Stimulated activated CD4-positive, alpha-beta T cell treated with anti-CD3 and anti-CD28 coated beads, Interleukin-12 subunit alpha, Interleukin-12 subunit beta, amount 100 ng/mL, for 4 hours (primary cell): ENCODE measurements at regions not wholly inside any gene's neighbourhood (a gene's known extent, or its start where the extent isn't known, plus 50 kb on each side); places are given as distances from the start of the nearest gene placed in this dataset.

Experiments used
- DNase-seq: peaks from one replicate; pipeline ENCODE4 v3.0.0-alpha.2; 2020

DNA sequence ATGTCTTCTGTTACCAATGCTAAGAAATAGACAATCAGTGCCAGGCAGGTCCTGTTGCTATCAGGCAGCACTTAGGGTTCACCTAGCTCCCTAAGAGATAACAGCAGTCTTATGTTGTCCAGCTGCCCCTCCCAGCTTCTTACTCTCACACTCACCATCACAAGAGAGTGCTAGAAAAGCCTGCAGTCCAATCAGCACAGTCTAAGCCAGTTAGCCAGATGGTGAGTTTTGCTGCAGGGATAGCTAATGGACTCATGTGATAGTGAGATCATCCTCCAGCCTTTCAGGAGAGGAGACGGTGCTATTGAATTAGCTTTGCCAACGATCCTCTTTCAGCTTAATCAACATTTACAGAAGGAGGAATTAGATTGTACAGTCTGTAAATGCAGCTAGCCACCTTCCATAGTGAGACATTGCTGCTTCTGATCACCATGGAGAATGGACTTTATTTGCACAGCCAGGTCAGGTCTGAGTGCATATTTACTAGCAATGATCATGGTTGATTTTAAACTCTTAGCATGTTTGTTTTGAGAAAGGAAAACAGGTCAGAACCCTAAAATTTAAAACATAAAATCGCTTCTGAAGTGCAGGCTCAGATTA is 438.3 kb downstream of the CENPC start:
- no peak for DNase-seq

GRCh38 chr4:67104145-67104544 is 441.2 kb downstream of the CENPC start:
- no peak for DNase-seq

DNA sequence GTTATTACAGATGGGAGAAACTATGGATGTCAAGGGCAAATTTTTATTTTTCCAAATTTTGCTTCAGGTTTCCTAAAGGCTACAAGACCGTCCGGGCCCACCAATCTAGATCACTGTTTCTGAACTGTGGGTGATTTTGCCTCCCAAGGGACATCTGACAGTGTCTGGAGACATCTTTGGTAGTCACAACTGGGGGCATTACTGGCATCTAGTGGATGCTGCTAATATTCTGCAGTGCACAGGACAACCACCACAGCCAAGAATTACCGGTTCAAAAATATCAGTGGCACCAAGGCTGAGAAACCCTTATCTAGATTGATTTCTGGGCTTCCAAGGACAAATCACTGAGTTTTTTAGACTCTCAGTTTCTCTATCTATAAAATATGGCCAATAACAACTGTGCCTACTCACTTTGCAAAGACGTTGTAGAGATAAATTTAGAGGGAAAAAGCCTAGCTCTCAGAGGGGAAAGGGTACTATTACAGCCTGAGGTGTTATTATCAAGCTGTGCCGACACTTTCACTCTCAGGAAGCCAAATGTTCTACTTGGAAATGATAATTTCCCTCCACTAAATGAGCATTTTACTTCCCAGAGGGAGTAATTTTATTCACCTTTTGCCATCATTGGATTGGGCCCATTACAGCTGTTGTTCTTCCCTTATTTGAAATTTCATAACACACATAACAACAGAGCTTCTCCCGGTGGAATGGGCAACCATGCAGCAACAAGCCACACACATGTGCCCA is 442.1 kb downstream of the CENPC start:
- DNase-seq: no peak

DNA sequence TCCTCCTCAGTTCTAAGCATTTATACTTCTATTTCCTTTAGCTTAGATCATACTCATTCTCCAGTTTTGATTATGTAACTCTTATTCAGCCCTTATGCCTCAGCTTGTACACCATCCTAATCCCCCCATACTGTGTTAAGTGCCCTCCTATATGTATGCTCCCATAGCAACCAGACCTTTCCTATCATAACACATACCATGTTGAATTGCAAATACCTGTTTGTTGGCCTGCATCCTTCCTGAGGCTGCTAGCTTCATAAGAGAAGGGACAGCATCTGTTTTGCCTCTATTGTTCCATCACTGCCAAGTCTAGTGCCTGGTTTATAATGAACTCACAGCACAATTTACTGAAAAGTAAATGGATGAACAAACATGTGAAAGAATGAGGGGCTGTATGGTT is 443.7 kb downstream of the CENPC start:
- DNase-seq: no peak

GRCh38 chr4:67092351-67092750 is 453.0 kb downstream of the CENPC start:
- DNase-seq: no peak

GRCh38 chr4:67091673-67092072 is 453.6 kb downstream of the CENPC start:
- DNase-seq: no peak

GRCh38 chr4:67087897-67088296 is 457.4 kb downstream of the CENPC start:
- DNase-seq: peak; percentile 18

GRCh38 chr4:67084783-67085182 is 460.5 kb downstream of the CENPC start:
- DNase-seq: no peak

DNA sequence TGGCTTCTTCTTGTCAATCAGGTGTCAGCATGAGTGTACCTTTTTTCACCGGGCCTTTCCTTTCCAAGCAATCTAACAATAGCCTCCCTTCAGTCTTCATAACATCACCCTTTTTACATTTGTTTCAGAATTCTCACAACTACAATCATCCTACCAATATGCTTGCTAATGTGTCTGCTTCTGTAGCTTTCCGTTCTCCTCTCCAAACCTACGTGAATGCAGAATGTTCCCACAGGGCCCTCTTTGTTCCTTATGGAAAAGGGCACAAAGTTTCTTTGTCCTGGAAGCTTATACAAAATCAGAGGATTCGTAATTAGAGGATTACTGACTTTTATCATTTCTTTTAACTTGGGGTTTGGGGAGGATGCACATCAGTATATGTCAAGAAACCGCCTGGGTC is 461.8 kb downstream of the CENPC start:
- no peak for DNase-seq

DNA sequence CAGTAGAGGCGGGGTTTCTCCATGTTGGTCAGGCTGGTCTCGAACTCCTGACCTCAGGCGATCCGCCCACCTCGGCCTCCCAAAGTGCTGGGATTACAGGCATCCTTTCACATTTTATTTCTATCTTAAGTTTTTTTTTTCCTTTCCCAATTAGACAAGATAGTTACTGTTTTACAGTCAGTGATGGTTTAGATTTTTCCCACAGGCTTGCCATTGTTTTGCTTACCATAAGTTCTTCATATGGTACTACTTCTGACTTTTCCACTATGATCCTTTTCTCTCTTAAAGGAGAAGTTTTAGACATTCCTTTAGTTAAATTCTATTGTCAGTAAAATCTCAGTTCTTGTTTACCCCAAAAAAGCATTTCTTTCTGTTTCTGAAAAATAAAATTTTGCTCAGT is 462.6 kb downstream of the CENPC start:
- DNase-seq: no peak

DNA sequence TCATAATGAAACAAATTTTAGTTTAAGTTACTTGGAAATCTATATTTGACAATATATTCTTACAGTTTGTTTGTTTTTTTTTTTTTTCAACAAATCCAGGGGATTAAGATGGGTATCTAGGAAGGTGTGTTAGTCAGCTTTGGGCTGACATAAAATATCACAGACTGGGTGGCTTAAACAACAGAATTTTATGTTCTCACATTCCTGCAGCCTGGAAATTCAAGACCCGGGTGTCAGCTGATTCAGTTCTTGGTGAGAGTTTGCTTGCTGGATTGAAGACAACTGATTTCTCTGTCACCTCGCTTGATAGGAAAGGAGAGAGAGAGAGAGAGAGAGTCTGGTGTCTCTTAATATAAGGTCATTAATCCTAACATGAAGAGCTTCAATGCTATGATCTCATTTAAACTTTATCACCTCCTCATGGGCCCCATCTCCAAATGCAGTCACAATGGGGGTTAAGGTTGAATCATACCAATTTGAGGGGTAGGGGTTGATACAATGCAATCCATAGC is 465.2 kb downstream of the CENPC start:
- DNase-seq: no peak

GRCh38 chr4:67071641-67072040 is 473.7 kb downstream of the CENPC start:
- DNase-seq: no peak

DNA sequence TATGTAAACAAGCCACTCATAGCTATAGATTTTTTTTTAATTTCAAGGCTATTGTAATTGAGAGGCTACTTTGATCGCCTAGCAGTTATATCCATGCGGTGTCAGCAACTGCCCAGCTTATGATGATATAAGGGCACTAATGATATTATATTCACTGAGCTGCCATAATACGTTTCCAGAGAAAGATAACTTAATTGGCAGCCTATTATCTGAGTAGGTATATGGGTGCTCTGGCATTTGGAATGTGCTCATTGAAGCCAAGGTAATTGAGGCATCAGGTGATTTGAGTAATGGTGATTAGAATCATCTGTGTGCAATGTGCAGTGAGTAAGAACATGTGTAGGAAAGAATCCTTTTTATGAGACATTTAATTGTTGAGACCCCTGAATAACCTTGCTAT is 490.0 kb downstream of the CENPC start:
- no peak for DNase-seq

- DNase-seq: no peak
These were observed 490.4 kb downstream of the CENPC start for GRCh38 chr4:67054896-67055295.

GRCh38 chr4:67052814-67053675 is 492.3 kb downstream of the CENPC start:
- no peak for DNase-seq

GRCh38 chr4:67051000-67051789 is 494.1 kb downstream of the CENPC start:
- DNase-seq: no peak

GRCh38 chr4:67049446-67049845 is 495.9 kb downstream of the CENPC start:
- no peak for DNase-seq

DNA sequence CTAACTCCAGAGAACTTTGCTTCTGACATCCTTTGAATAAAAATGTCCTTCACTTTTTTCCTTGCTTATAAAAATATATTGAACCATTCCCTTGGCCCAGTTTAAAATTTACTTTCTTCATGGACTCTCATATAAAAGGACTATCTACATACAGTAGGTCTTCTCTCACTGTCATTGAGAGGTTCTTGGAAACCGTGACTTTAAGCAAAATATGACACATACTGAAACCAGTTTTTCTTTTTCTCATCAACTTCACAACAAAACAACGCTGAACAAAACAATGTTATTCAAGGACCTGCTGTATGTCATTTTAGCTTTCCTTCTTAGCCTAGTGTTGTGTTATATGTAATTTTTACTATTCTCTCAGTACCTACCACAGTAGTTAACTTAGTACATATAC is 496.8 kb downstream of the CENPC start:
- no peak for DNase-seq

GRCh38 chr4:67040315-67040714 is 505.0 kb downstream of the CENPC start:
- DNase-seq: no peak

DNA sequence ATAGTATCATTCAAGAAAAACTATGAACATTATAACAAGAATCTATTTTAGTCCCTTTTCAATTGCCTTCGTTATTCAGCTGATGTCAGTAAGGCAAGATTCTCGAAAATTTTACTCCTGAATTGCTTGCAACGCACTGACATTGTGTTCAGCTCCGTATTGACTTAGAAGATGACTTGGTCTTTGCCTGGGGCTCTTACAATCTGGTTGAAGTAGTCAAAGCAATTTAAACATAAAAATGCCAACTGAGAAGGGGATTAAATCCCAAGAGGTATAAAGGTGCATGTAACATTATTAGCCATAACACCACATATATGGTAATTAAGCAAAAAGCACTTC is 507.1 kb downstream of the CENPC start:
- no peak for DNase-seq

- no peak for DNase-seq
These were observed 507.6 kb downstream of the CENPC start for GRCh38 chr4:67037504-67038227.

GRCh38 chr4:67036791-67037190 is 508.5 kb downstream of the CENPC start:
- DNase-seq: no peak
